ENCODE measurements at regions not wholly inside any gene's neighbourhood (a gene's known extent, or its start where the extent isn't known, plus 50 kb on each side); places are given as distances from the start of the nearest gene placed in this dataset.
"Not testable (repeated sequence)": the region's sequence is repeated elsewhere in the genome, so short reads cannot be mapped to it uniquely, and the experiment has no call there.

- TF ChIP-seq, protein P1, sequence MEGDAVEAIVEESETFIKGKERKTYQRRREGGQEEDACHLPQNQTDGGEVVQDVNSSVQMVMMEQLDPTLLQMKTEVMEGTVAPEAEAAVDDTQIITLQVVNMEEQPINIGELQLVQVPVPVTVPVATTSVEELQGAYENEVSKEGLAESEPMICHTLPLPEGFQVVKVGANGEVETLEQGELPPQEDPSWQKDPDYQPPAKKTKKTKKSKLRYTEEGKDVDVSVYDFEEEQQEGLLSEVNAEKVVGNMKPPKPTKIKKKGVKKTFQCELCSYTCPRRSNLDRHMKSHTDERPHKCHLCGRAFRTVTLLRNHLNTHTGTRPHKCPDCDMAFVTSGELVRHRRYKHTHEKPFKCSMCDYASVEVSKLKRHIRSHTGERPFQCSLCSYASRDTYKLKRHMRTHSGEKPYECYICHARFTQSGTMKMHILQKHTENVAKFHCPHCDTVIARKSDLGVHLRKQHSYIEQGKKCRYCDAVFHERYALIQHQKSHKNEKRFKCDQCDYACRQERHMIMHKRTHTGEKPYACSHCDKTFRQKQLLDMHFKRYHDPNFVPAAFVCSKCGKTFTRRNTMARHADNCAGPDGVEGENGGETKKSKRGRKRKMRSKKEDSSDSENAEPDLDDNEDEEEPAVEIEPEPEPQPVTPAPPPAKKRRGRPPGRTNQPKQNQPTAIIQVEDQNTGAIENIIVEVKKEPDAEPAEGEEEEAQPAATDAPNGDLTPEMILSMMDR (IDR thresholded peaks at IDR 0.05; ENCODE audit: poor library complexity): not testable (repeated sequence)
- not testable (repeated sequence) for TF ChIP-seq EZH2 (IDR thresholded peaks at IDR 0.05; ENCODE audit: borderline replicate concordance)
These were observed 366.0 kb upstream of the SFSWAP start for GRCh38 chr12:131344715-131345520.
